K562 (cell line): ENCODE measurements at regions not wholly inside any gene's neighbourhood (a gene's known extent, or its start where the extent isn't known, plus 50 kb on each side); places are given as distances from the start of the nearest gene placed in this dataset.

Experiments
- ATAC-seq: fragments of 200-7000 bp; cut with Tn5 transposase; 3 replicates; pipeline ENCODE4 v1.9.1; 2020; ENCODE audit warnings: moderate library complexity
- BruUV-seq: library from RNA; stranded (reverse); fragments of 400-500 nt; replicated peaks from 2 replicates; lab custom pipeline; 2021; lab: Mats Ljungman, UMichigan
- CTCF ChIA-PET: fragments of 300-600 bp; formaldehyde crosslinking; extraction: SDS; loops from one replicate; lab custom pipeline; 2021; ENCODE audit warnings: low intra/inter-chr PET ratio; lab: Yijun Ruan, JAX
- POLR2A ChIA-PET: fragments of 300-600, 350-650 bp; sonication (Branson Sonifier 250); formaldehyde crosslinking; extraction: SDS; loops from one replicate; lab custom pipeline; 2021; ENCODE audit warnings: antibody characterized with exemption, inconsistent platforms; lab: Yijun Ruan, JAX
- DNase-seq, 4 experiments: peaks; one replicate each; pipeline versions ENCODE4 v3.0.0 to v3.0.0-alpha.2; 2011 to 2018; ENCODE audit warnings: low spot score in 3 of 4, mixed read lengths in 3 of 4; ENCODE audit errors: extremely low read depth in 1 of 4
- FAIRE-seq: peaks from 2 replicates; lab custom pipeline; 2011; peaks lifted over from hg19 to GRCh38; lab: Jason Lieb, UNC
- H2AFZ ChIP-seq: 2 replicates; pipeline ENCODE4 v1.6.0; 2011; ENCODE audit warnings: low read depth, low read length, control low read depth, inconsistent platforms
- H3K27ac ChIP-seq: fragments of 200-600 bp; 3 replicates; pipeline ENCODE4 v1.8.0; 2011; ENCODE audit warnings: low read depth, mild to moderate bottlenecking, control low read depth, inconsistent platforms, low read length, moderate library complexity, mixed read lengths; ENCODE audit errors: extremely low read depth
- H3K27me3 ChIP-seq, 2 experiments: fragments of 300-600 bp in 1 of 2; 2 replicates in 1 of 2; 3 replicates in 1 of 2; pipeline versions ENCODE4 v1.6.0 to v1.8.0; 2011; ENCODE audit warnings: inconsistent platforms in 2 of 2, low read length in 2 of 2, mild to moderate bottlenecking in 1 of 2, mixed read lengths in 1 of 2, moderate library complexity in 1 of 2; ENCODE audit not compliant: control insufficient read depth in 2 of 2, insufficient read depth in 2 of 2
- H3K36me3 ChIP-seq: fragments of 300-600 bp; 3 replicates; pipeline ENCODE4 v1.8.0; 2011; ENCODE audit warnings: mild to moderate bottlenecking, low read length, inconsistent platforms; ENCODE audit not compliant: control insufficient read depth, insufficient read depth
- H3K4me1 ChIP-seq, 2 experiments: fragments of 200-600 bp in 1 of 2; replicated peaks in 1 of 2; 2 replicates in 1 of 2; 3 replicates in 1 of 2; pipeline versions ENCODE4 v1.5.1 to v1.8.0; 2011; ENCODE audit warnings: inconsistent platforms in 2 of 2, low read length in 2 of 2, mild to moderate bottlenecking in 1 of 2, mixed read lengths in 1 of 2, moderate library complexity in 1 of 2; ENCODE audit not compliant: control insufficient read depth in 2 of 2, insufficient read depth in 2 of 2
- H3K4me2 ChIP-seq: 2 replicates; pipeline ENCODE4 v1.6.1; 2011; ENCODE audit warnings: low read length, control low read depth, inconsistent platforms, mixed read lengths; ENCODE audit not compliant: insufficient read depth
- H3K4me3 ChIP-seq: fragments of 200-600 bp; sonication (generic), shearing (Covaris generic); 2 replicates; pipeline ENCODE4 v1.5.1; 2016; ENCODE audit warnings: control low read depth, inconsistent platforms
- H3K79me2 ChIP-seq: fragments of 200-600 bp; 3 replicates; pipeline ENCODE4 v1.8.0; 2011; ENCODE audit warnings: low read length, inconsistent platforms; ENCODE audit not compliant: control insufficient read depth, insufficient read depth
- H3K9ac ChIP-seq, 2 experiments: 2 replicates each; pipeline versions ENCODE4 v1.6.0 to v1.6.1; 2011; ENCODE audit warnings: low read depth in 2 of 2, low read length in 2 of 2, control low read depth in 1 of 2, inconsistent platforms in 1 of 2, mild to moderate bottlenecking in 1 of 2, mixed read lengths in 1 of 2; ENCODE audit not compliant: insufficient read depth in 1 of 2
- H3K9me1 ChIP-seq: one replicate; pipeline ENCODE4 v1.6.0; 2011; ENCODE audit warnings: inconsistent platforms, mild to moderate bottlenecking, low read length, moderate library complexity; ENCODE audit not compliant: control insufficient read depth, insufficient read depth
- H3K9me3 ChIP-seq: replicated peaks from 2 replicates; pipeline ENCODE4 v1.5.1; 2011; ENCODE audit warnings: low read depth, low read length, inconsistent platforms; ENCODE audit not compliant: control insufficient read depth, insufficient read depth
- H4K20me1 ChIP-seq: replicated peaks from 2 replicates; pipeline ENCODE4 v1.6.1; 2011; ENCODE audit warnings: low read length, inconsistent platforms, mixed read lengths; ENCODE audit not compliant: control insufficient read depth, insufficient read depth
- ATF7 ChIP-seq: fragments of 450-650 bp; IDR thresholded peaks from 2 replicates; pipeline ENCODE4 v1.7.1; 2014; ENCODE audit warnings: mild to moderate bottlenecking, moderate library complexity
- CC2D1A ChIP-seq: fragments of 450-650 bp; IDR thresholded peaks from 2 replicates; pipeline ENCODE4 v1.6.1; 2017; ENCODE audit warnings: mild to moderate bottlenecking
- CEBPZ ChIP-seq: fragments of 150-350 bp; IDR thresholded peaks from 2 replicates; pipeline ENCODE4 v1.6.1; 2014; ENCODE audit warnings: low read depth, mild to moderate bottlenecking, low read length, borderline replicate concordance
- HCFC1 ChIP-seq: IDR thresholded peaks from 2 replicates; pipeline ENCODE4 v1.6.1; 2012; ENCODE audit warnings: low read depth, low read length, improper control_type of control experiment
- MBD2 ChIP-seq: sonication (generic); IDR thresholded peaks from 2 replicates; pipeline ENCODE4 v1.6.1; 2016; ENCODE audit warnings: low read depth, borderline replicate concordance
- PML ChIP-seq: IDR thresholded peaks from 2 replicates; pipeline ENCODE4 v1.6.1; 2012; ENCODE audit warnings: low read length, inconsistent platforms
- TAF15 ChIP-seq: fragments of 200-400 bp; formaldehyde crosslinking; IDR thresholded peaks from 2 replicates; pipeline ENCODE4 v1.6.1; 2017; ENCODE audit warnings: mild to moderate bottlenecking, low read depth, low read length, moderate library complexity
- XRCC4 ChIP-seq: IDR thresholded peaks from one replicate; pipeline ENCODE4 v1.6.1; 2011; ENCODE audit not compliant: insufficient read depth, insufficient read length; ENCODE audit errors: extremely low read depth
- ZNF143 ChIP-seq: sonication (generic); formaldehyde crosslinking; IDR thresholded peaks from 2 replicates; pipeline ENCODE4 v1.9.0; 2022; ENCODE audit warnings: mild to moderate bottlenecking, missing genetic modification reagents
- ZNF217 ChIP-seq: sonication (generic); formaldehyde crosslinking; IDR thresholded peaks from 2 replicates; pipeline ENCODE4 v1.8.0; 2022; ENCODE audit warnings: mild to moderate bottlenecking, missing genetic modification reagents
- WGBS: fragments of 100-300 bp; shearing (Covaris generic); methylation state at CpG from one replicate; pipeline ENCODE4 v1.1.6; 2016; ENCODE audit warnings: low coverage, mixed read lengths; ENCODE audit not compliant: insufficient coverage; ENCODE audit errors: missing lambda C conversion rate; 5-methylcytosine and 5-hydroxymethylcytosine counted together
- in situ Hi-C: fragments of 300-500 bp; cut with MboI; formaldehyde crosslinking; loops from 4 replicates; pipeline ENCODE4 v1.15.0; 2018; ENCODE audit warnings: inconsistent platforms, mixed read lengths
- intact Hi-C: fragments of 100-400 bp; cut with micrococcal nuclease; formaldehyde crosslinking; loops from 2 replicates; pipeline ENCODE4 v1.14.2; 2022
- TF ChIP-seq, protein P1 (sequence below): fragments of 250-450 bp; sonication (Bioruptor Pico); IDR thresholded peaks from 2 replicates; pipeline ENCODE4 v1.6.1; 2021; ENCODE audit warnings: mild to moderate bottlenecking
- TF ChIP-seq, protein P2 (sequence below): fragments of 150-350 bp; conservative IDR thresholded peaks from 2 replicates; pipeline ENCODE4 v1.6.1; 2014; ENCODE audit warnings: low read length

GRCh38 chr22:34293324-34293723, 373.0 kb upstream of the LARGE1 start:
- no peak for TF ChIP-seq ZNF143
- DNase-seq (no peak), FAIRE-seq (no peak), ATAC-seq (no peak)
- CTCF ChIA-PET, result no interaction called here
- no TSS peak for BruUV-seq
- Histone ChIP-seq H3K36me3 (no peaks in the 10 kb centered on the region), H3K9me3 (no peaks in the 10 kb centered on the region), H3K4me1 (no peaks in the 10 kb centered on the region), H3K27me3 (no peaks in the 10 kb centered on the region), H3K27ac (no peak overlapping the region), H3K9me1 (no peaks in the 10 kb centered on the region), H2AFZ (no peak overlapping the region), H3K9ac (no peak overlapping the region), H3K4me3 (no peak overlapping the region), H3K4me2 (no peak overlapping the region), H4K20me1 (no peaks in the 10 kb centered on the region), H3K79me2 (no peaks in the 10 kb centered on the region)
- POLR2A ChIA-PET, result no interaction called here
- WGBS, result 0% methylated on average over 4 of the region's 4 CpGs
- intact Hi-C loops (no loop called here), in situ Hi-C loops (no loop called here)

DNA sequence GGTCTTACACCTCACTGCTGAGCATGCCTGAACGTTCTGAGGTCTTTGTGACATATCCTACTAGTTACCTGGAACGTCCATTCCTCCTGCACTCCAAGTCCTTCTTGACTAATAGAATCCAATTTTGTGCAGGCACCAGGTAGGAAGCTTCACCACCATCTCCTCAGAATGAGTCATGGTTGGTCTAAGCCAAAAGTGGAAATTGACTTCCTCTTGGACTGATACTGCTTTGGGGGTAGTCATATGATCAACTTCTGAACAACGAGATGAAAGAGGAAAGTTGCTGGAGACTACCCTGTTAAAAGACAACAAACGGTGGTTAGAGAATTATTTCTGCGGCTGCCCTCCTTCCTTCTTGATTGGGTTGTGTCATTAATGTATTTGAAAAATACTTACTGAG, 374.2 kb upstream of the LARGE1 start:
- intact Hi-C loops, result no loop called here
- no TSS peak for BruUV-seq
- TF ChIP-seq, protein P1, sequence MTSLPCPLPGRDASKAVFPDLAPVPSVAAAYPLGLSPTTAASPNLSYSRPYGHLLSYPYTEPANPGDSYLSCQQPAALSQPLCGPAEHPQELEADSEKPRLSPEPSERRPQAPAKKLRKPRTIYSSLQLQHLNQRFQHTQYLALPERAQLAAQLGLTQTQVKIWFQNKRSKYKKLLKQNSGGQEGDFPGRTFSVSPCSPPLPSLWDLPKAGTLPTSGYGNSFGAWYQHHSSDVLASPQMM (CRISPR knock-in tag), result no peak
- no peak for TF ChIP-seq CEBPZ
- no peak for TF ChIP-seq ZNF217 (CRISPR knock-in tag)
- no peak for TF ChIP-seq HCFC1
- TF ChIP-seq, protein P2, sequence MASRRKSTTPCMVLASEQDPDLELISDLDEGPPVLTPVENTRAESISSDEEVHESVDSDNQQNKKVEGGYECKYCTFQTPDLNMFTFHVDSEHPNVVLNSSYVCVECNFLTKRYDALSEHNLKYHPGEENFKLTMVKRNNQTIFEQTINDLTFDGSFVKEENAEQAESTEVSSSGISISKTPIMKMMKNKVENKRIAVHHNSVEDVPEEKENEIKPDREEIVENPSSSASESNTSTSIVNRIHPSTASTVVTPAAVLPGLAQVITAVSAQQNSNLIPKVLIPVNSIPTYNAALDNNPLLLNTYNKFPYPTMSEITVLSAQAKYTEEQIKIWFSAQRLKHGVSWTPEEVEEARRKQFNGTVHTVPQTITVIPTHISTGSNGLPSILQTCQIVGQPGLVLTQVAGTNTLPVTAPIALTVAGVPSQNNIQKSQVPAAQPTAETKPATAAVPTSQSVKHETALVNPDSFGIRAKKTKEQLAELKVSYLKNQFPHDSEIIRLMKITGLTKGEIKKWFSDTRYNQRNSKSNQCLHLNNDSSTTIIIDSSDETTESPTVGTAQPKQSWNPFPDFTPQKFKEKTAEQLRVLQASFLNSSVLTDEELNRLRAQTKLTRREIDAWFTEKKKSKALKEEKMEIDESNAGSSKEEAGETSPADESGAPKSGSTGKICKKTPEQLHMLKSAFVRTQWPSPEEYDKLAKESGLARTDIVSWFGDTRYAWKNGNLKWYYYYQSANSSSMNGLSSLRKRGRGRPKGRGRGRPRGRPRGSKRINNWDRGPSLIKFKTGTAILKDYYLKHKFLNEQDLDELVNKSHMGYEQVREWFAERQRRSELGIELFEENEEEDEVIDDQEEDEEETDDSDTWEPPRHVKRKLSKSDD, result no peak
- no peak for TF ChIP-seq PML
- TF ChIP-seq MBD2, result no peak
- TF ChIP-seq XRCC4, result no peak
- TF ChIP-seq ATF7, result no peak
- TF ChIP-seq CC2D1A, result no peak
- TF ChIP-seq TAF15, result no peak

More for the DNA sequence above, 374.2 kb upstream of the LARGE1 start:
- Histone ChIP-seq H3K4me2 (no peak overlapping the region), H3K4me1 (no peaks in the 10 kb centered on the region), H3K79me2 (no peaks in the 10 kb centered on the region), H3K9me1 (no peaks in the 10 kb centered on the region), H2AFZ (no peak overlapping the region), H4K20me1 (no peaks in the 10 kb centered on the region), H3K27ac (no peak overlapping the region), H3K9ac (no peak overlapping the region), H3K27me3 (no peaks in the 10 kb centered on the region), H3K4me3 (no peak overlapping the region), H3K9me3 (no peaks in the 10 kb centered on the region), H3K36me3 (no peaks in the 10 kb centered on the region)
- no peak for FAIRE-seq
- ATAC-seq, result no peak
- ChIA-PET CTCF (no interaction called here), POLR2A (no interaction called here)
- in situ Hi-C loops, result no loop called here
- no peak for DNase-seq
- 2% methylated on average over 5 of the region's 5 CpGs for WGBS
